HuH-7.5 (cell line): ENCODE measurements at regions not wholly inside any gene's neighbourhood (a gene's known extent, or its start where the extent isn't known, plus 50 kb on each side); places are given as distances from the start of the nearest gene placed in this dataset.

ENCODE experiments used
- DNase-seq: peaks from one replicate; pipeline ENCODE4 v3.0.0; 2011; ENCODE audit warnings: low spot score

GRCh38 chr6:40340957-40341356 lies 246.2 kb downstream of the LRFN2 start:
- DNase-seq: no peak

GRCh38 chr6:40340196-40340595 lies 247.0 kb downstream of the LRFN2 start:
- DNase-seq: no peak

- no peak for DNase-seq
Measured at GRCh38 chr6:40338306-40338705, 248.9 kb downstream of the LRFN2 start.

GRCh38 chr6:40336940-40337760 lies 250.0 kb downstream of the LRFN2 start:
- no peak for DNase-seq

- DNase-seq: no peak
Measured at GRCh38 chr6:40336296-40336695, 250.9 kb downstream of the LRFN2 start.

DNA sequence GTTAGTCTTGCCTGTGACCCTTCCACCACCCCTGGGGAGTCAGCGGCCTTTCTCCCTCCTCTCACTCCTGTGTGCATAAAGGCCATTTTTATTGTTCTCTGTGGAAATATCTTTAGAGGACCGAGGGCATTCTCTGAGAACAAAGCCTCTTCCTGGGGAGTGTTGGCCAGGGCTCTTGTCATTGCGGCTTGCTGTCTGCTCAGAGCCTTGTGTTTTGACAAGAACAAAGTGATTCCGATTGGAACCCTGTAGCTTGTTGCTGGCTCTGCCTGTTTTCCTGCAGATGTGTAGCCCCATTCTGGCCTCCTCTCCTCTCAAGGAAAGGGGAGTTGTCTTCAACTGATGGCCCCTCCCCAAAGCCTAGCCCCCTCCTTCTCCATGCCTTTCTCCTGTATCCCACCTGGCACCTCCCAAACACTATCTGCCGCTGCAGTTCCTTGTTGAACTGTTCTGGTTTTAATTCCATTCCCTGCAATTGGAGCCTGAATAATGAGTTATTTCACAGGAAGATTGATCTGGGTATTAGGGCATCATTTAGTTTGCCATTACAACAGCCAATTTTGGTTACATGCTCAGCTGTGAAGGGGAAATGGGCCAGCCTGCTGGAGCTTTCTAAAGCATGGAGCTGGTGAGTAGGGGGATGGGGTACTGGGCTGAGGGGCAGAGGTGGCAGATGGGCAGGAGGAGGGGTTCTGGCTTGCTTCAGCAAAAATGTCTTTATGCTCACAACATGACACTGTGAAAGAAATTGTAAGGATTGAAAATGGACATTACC lies 252.5 kb downstream of the LRFN2 start:
- DNase-seq: no peak

DNA sequence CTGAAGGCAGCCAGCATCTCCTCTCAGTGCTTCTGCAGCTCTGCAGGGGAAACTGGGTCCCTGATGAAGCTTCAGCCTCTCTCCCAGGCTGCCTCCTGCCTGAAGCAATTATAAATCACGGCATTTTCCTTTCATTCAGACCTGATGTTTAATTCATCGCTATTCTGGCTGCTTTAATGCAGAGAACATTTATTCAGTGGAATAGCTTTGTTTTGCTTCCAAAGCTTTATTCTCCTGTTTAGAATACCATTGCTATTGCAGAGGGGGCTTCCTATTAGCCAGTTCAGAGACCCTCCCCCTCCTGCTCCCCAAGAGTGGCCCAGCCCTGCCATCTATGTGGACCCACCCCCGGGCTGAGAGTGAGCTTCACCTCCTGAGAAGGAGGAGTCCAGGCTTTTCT lies 255.6 kb downstream of the LRFN2 start:
- no peak for DNase-seq

- DNase-seq: no peak
Measured at GRCh38 chr6:40330301-40330721, 256.9 kb downstream of the LRFN2 start.

- DNase-seq: no peak
Measured at GRCh38 chr6:40328986-40329545, 258.1 kb downstream of the LRFN2 start.

DNA sequence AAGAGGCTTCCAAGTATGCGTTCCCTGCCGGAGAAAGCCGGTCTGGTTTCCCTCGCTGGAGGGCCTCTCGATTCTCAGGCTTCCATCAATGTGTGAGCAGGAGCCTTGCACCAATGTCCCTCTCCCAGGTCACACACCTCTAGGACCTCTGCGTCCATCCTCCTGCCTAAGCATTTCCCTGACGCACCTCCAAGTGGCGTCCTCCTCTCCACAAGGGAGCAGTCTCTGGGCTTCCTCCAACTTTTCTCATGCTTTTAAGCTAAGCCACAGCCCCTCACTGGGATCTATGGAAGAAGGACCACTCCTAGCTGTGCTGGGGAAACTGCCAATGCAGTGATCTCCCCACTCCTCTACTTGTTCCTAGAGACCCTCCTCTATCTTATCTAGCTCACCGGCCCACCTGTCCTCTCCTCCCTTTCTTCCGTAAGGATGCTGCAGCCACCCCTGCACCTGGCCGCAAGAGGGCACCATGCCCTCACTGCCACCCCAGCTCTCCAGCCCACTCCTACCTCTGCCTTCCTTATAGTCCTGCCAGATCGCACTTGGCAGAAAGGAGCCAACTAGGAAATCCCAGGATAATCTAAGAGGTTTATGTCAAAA lies 258.7 kb downstream of the LRFN2 start:
- peak; percentile 39 for DNase-seq

DNA sequence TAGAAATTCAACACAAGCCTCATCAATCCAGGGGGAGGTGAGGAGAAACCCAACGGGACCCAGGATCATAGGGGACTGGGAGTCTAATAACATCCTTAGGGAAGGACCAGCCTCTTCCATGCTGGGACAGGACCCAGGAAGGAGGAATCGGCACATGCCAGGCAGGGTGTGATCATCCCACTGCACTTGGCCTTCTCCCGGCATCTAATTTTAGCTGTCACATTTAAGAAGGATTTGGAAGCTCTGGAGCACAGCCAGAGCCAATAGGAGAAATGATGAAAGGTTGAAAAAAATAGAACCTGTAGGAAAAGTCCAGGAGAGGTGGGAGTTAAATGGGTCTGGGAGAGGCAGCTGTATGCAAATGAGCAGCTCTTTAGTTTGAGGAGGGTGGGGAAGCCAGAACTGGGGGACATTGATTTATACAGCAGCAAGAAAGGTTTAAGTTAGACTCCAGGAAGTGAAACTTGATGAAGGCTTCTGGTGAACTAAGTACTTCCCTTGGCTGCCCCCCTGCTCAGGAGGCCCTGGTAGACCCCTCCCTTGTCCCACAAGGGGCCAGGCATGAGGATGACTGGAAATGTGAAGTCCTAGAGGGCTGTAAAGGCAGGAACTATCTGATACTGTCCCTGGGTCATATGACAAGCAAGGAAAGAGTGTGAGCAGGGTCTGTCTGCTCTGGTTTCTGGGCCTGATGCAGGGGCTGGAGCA lies 260.3 kb downstream of the LRFN2 start:
- no peak for DNase-seq

DNA sequence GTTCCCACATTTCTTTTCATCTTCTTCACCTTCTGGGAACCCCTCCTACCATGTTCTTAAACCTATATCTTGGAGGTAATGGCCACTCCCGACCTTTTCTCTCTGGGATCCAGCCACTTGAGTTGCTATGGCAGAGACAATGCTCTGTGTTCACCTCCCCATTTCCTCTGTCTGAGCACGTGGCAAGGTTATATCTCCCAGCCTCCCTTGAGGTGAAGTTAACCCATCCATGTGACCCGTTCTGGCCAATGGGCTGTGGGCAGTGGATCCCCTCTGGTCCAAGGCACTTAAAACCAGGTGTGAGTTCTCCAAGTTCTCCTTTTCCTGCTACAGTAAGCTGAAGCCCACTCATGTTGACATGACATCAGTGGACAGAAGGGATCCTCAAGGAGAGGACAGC lies 261.4 kb downstream of the LRFN2 start:
- no peak for DNase-seq

GRCh38 chr6:40325041-40325440 lies 262.1 kb downstream of the LRFN2 start:
- DNase-seq: no peak

GRCh38 chr6:40323881-40324634 lies 263.1 kb downstream of the LRFN2 start:
- no peak for DNase-seq

- DNase-seq: no peak
Measured at GRCh38 chr6:40322336-40322735, 264.8 kb downstream of the LRFN2 start.

DNA sequence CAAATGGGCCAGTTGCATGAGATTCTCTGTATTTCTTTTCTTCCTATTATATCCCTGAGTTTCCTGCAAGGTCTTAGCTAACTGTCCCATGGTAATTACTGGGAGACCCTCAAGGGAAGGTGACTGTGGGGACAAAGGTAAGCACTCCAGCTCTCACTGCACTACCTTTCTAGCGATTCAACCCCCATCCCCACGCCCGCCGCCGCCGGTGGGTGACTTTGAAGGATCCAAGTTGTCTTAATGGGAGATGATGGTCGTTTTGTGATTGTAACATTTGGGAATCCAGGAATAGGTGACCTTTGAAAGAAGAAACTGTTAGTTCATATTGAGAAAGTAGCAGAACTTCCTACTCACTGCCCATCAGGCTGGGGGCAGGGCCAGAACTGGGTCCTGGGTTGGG lies 265.5 kb downstream of the LRFN2 start:
- no peak for DNase-seq

- DNase-seq: no peak
Measured at GRCh38 chr6:40320947-40321346, 266.2 kb downstream of the LRFN2 start.

- no peak for DNase-seq
Measured at GRCh38 chr6:40320441-40320840, 266.7 kb downstream of the LRFN2 start.

DNA sequence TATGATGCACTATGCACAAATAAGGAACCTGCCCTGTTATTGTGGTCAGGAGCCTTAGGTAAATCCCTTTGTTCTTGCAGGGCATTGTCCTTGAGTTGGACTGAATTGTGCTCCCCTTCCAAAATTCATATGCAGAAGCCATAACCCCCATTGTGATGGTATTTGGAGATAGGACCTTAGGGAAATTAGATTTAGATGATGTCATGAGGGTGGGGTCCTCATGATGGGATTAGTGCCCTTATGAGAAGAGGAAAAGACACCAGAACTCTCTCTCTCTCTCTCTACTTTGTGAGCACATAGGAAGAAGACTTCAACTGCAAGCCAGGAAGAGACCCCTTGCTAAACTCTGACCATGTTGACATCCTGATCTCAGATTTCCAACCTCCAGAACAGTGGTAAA lies 268.0 kb downstream of the LRFN2 start:
- no peak for DNase-seq

DNA sequence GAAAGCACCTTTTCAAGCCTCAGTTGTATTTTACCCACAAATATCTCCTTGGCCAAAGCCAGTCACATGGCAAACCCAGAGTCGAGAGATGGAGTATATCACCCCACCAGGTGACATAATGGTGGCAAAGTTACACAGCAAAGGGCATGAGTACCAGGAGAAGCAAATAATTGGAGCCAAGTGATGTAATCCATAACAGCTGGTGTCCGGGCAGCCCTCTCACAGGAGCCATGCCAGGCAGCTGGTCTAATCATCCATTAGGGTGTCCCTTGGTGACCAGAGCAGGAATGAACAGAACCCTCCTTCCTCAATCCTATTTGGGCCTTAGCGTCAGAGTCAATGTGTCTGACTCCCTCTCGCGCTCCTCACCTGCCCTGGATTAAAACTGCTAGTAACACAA lies 272.1 kb downstream of the LRFN2 start:
- DNase-seq: no peak

DNA sequence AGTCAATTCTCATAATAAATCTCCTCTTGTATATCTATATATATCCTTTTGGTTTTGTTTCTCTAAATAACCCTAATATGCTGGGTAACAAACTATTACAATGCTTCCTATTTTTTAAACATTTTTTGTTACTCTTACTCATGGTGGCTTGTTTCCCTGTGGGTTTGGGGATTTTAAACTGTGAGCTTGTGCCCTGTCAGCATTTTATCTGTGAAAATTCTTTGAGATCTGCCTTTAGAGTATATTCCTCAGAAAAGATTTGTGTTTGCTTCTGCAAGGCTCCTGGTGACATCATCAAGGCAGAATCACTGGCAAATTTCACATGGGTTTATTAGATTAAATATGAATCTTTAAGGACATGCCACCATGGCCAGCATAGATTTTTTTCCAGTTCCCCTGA lies 273.6 kb downstream of the LRFN2 start:
- DNase-seq: no peak
